ENCODE measurements at regions not wholly inside any gene's neighbourhood (a gene's known extent, or its start where the extent isn't known, plus 50 kb on each side); places are given as distances from the start of the nearest gene placed in this dataset.

DNA sequence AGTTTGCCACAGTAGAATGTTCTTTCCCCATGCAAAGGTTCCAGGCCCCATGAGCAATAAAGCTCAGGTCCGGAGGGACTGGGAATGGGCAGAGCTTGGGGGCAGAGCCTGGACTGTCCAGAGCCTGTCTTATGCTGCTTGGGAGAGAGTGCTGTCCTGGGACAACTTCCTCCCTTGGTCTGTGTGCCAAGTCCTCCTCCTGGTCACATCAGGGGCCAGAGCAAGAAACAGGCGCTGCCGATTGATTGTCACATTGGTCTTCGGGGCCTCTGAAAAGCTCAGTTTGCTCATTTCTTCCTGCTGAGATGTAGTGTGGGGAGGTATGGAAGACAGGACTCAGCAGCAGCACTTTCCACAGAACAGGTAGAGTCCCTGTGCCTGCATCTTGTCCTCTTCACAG lies 54.0 kb upstream of the FCN1 start:
- TF ChIP-seq, protein P1, sequence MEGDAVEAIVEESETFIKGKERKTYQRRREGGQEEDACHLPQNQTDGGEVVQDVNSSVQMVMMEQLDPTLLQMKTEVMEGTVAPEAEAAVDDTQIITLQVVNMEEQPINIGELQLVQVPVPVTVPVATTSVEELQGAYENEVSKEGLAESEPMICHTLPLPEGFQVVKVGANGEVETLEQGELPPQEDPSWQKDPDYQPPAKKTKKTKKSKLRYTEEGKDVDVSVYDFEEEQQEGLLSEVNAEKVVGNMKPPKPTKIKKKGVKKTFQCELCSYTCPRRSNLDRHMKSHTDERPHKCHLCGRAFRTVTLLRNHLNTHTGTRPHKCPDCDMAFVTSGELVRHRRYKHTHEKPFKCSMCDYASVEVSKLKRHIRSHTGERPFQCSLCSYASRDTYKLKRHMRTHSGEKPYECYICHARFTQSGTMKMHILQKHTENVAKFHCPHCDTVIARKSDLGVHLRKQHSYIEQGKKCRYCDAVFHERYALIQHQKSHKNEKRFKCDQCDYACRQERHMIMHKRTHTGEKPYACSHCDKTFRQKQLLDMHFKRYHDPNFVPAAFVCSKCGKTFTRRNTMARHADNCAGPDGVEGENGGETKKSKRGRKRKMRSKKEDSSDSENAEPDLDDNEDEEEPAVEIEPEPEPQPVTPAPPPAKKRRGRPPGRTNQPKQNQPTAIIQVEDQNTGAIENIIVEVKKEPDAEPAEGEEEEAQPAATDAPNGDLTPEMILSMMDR (IDR thresholded peaks at IDR 0.05) = no peak
- no peak for TF ChIP-seq ZFX (IDR thresholded peaks at IDR 0.05; ENCODE audit: borderline replicate concordance)

GRCh38 chr9:134972140-134972539 lies 54.4 kb upstream of the FCN1 start:
- no peak overlapping the region for H3K27ac ChIP-seq
- TF ChIP-seq, protein P1 (IDR thresholded peaks at IDR 0.05) = no peak
- TF ChIP-seq ZFX (IDR thresholded peaks at IDR 0.05; ENCODE audit: borderline replicate concordance) = no peak

More for the DNA sequence above, 54.0 kb upstream of the FCN1 start:
- H3K27ac ChIP-seq = no peak overlapping the region

- no peak overlapping the region for H3K27ac ChIP-seq
- TF ChIP-seq, protein P1 (IDR thresholded peaks at IDR 0.05) = no peak
- no peak for TF ChIP-seq ZFX (IDR thresholded peaks at IDR 0.05; ENCODE audit: borderline replicate concordance)
Observed at GRCh38 chr9:134975253-134975652, 57.5 kb upstream of the FCN1 start.

DNA sequence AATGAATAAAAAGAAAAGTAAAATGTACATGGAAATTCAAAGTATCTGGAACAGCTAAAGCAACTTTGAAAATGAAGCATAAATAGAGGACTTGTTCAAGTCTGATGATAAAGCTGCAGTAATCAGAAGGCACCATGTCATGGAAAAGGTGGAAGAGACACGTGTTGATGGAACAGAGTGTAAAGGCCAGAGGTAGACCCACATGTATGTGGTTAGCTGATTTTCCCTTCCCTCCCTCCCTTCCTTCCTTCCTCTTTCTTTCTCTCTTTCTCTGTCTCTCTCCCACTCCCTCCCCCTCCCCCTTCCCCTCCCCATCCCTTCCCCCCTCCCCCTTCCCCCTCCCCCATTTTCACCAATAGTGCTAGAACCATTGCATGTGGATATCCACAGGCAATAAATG lies 58.7 kb upstream of the FCN1 start:
- no peak for TF ChIP-seq ZFX (IDR thresholded peaks at IDR 0.05; ENCODE audit: borderline replicate concordance)
- TF ChIP-seq, protein P1 (IDR thresholded peaks at IDR 0.05) = no peak
- no peak overlapping the region for H3K27ac ChIP-seq

GRCh38 chr9:134978272-134978671 lies 60.6 kb upstream of the FCN1 start:
- no peak for TF ChIP-seq ZFX (IDR thresholded peaks at IDR 0.05; ENCODE audit: borderline replicate concordance)
- TF ChIP-seq, protein P1 (IDR thresholded peaks at IDR 0.05) = no peak
- H3K27ac ChIP-seq = no peak overlapping the region

DNA sequence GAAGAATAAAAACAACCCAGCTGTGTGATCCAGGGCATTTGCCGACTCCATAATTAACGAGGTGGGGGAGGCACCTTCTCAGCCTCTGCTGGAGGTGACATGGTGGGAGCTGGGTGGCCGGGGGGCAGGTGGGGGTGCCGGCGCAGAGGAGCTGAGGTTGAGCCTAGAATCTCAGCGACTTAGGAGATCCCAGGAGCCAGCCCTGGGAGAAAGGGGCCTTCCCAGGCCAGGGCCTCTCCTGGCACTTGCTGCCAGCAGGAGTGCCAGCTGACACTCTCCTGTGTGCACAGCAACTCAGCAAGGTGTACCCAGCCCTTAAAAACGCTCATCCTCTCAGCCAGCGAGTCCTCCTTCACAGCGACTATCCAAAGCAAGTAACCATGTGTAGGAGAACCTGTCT lies 62.8 kb upstream of the FCN1 start:
- no peak for TF ChIP-seq ZFX (IDR thresholded peaks at IDR 0.05; ENCODE audit: borderline replicate concordance)
- TF ChIP-seq, protein P1 (IDR thresholded peaks at IDR 0.05) = no peak
- no peak overlapping the region for H3K27ac ChIP-seq

DNA sequence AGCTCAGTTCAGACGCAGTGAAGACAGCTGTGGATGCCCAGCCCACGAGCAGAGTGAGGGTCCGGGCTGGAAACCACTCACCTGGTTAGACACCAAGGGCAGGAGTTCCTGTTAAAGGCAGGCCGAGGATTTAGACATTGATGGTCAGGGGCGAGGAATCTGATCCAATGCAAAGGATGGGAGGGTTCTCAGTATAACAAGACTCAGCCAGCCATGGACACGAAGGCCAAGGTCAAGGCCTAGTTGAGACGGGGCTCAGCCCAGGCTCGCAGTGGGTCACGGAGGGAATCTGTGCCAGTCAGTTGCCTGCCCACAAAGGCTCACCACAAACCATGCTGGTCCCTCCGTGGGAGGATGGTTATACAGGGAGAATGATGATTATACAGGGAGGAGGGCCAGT lies 63.3 kb upstream of the FCN1 start:
- no peak overlapping the region for H3K27ac ChIP-seq
- TF ChIP-seq, protein P1 (IDR thresholded peaks at IDR 0.05) = no peak
- TF ChIP-seq ZFX (IDR thresholded peaks at IDR 0.05; ENCODE audit: borderline replicate concordance) = no peak

Measured in 22Rv1 (cell line).